ENCODE measurements at regions not wholly inside any gene's neighbourhood (a gene's known extent, or its start where the extent isn't known, plus 50 kb on each side); places are given as distances from the start of the nearest gene placed in this dataset.

DNA sequence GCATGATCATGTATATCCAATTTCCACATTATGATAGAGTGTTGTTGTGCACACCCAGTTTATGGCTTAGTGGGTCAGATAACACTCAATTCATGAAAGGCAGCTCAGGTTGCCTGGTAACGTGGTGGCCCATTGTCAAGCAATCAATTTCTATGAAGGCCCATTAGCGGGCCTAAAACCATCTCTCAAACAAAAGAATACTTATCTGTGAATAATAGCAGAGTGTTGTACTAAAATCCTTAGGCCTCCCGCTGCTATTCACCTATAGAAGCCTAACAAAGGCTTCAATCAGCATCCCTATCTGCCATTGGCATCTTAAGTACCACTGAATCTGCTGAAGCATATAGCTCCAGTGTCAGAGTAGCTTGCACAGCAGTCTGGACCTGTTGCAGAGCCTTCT lies 849.6 kb upstream of the POU3F4 start:
- no peak for DNase-seq (ENCODE audit: extremely low spot score, unreplicated experiment)
- TF ChIP-seq, protein P1, sequence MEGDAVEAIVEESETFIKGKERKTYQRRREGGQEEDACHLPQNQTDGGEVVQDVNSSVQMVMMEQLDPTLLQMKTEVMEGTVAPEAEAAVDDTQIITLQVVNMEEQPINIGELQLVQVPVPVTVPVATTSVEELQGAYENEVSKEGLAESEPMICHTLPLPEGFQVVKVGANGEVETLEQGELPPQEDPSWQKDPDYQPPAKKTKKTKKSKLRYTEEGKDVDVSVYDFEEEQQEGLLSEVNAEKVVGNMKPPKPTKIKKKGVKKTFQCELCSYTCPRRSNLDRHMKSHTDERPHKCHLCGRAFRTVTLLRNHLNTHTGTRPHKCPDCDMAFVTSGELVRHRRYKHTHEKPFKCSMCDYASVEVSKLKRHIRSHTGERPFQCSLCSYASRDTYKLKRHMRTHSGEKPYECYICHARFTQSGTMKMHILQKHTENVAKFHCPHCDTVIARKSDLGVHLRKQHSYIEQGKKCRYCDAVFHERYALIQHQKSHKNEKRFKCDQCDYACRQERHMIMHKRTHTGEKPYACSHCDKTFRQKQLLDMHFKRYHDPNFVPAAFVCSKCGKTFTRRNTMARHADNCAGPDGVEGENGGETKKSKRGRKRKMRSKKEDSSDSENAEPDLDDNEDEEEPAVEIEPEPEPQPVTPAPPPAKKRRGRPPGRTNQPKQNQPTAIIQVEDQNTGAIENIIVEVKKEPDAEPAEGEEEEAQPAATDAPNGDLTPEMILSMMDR (conservative IDR thresholded peaks at IDR 0.05), result no peak
- Mint-ChIP-seq H3K4me3 (no peak overlapping the region), H3K27me3 (no peaks in the 10 kb centered on the region), H3K4me1 (ENCODE audit: unreplicated experiment) (no peaks in the 10 kb centered on the region), H3K36me3 (no peaks in the 10 kb centered on the region), H3K9me3 (no peaks in the 10 kb centered on the region), H3K27ac (no peak overlapping the region)

DNA sequence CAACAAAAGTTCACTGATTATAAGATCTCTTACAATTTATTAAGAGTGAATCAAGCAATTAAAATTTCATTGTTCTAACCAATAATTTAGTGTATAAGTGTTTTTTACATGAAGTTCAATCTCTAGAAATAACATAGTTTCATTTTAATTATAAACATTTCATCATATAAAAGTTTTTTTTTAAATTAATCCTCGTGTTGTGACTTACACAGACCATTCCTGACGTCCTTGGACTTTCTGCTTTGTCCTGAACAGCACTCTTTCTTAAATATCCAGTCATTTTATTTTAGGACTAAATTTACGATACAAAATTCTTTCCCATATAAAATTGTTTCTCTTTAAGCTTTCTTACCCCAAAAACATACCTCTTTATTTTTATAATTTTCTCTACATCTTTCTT lies 841.7 kb upstream of the POU3F4 start:
- TF ChIP-seq, protein P1 (conservative IDR thresholded peaks at IDR 0.05), result no peak
- no peaks in the 10 kb centered on the region for H3K9me3 Mint-ChIP-seq
- H3K36me3 Mint-ChIP-seq, result no peaks in the 10 kb centered on the region
- DNase-seq (ENCODE audit: extremely low spot score, unreplicated experiment), result no peak
- H3K4me1 Mint-ChIP-seq (ENCODE audit: unreplicated experiment), result no peaks in the 10 kb centered on the region
- no peak overlapping the region for H3K4me3 Mint-ChIP-seq
- H3K27me3 Mint-ChIP-seq, result no peaks in the 10 kb centered on the region
- no peak overlapping the region for H3K27ac Mint-ChIP-seq

DNA sequence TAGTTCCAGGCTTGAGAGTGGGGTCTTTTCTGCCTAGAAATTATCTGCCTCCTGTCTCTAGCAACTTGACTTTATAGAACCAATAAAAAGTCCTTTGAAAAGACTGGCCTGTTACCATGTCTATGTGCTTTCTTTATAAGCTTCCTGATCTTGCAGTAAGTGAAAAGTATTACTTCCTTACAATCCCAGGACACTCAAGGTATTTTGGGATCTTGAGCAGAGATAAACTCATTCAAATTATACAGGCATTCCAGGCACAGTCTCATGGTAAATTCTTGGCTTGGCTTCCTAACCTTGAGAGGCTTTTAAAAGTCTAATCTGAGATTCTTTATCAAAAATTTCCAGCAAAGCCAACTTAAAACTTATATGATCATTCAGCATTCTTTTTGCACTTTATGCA lies 833.0 kb upstream of the POU3F4 start:
- Mint-ChIP-seq H3K4me1 (ENCODE audit: unreplicated experiment) (no peaks in the 10 kb centered on the region), H3K27me3 (no peaks in the 10 kb centered on the region), H3K27ac (no peak overlapping the region), H3K4me3 (no peak overlapping the region), H3K9me3 (no peaks in the 10 kb centered on the region), H3K36me3 (no peaks in the 10 kb centered on the region)
- DNase-seq (ENCODE audit: extremely low spot score, unreplicated experiment), result no peak
- TF ChIP-seq, protein P1 (conservative IDR thresholded peaks at IDR 0.05), result no peak

DNA sequence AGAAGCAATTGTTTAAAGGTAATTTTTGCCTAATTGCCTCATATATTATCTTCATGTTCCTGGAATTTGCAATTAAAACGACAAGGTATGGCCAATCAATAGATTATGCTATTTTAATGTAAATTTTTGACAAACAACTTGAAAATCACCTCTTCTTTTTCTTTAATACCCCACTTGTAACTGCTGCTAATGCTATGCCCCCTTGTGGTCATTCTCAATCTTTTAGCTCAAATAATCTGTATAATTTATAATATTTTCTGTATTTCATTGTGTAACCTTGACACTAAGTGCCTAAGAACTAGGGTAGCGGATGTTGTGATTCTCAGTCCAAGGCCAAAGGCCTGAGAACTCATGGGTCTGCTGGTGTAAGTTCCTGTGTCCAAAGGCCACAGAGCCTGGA lies 831.7 kb upstream of the POU3F4 start:
- TF ChIP-seq, protein P1 (conservative IDR thresholded peaks at IDR 0.05), result peak; percentile 49
- Mint-ChIP-seq H3K27me3 (no peaks in the 10 kb centered on the region), H3K9me3 (no peaks in the 10 kb centered on the region), H3K27ac (no peak overlapping the region), H3K36me3 (no peaks in the 10 kb centered on the region), H3K4me3 (no peak overlapping the region), H3K4me1 (ENCODE audit: unreplicated experiment) (no peaks in the 10 kb centered on the region)
- no peak for DNase-seq (ENCODE audit: extremely low spot score, unreplicated experiment)

DNA sequence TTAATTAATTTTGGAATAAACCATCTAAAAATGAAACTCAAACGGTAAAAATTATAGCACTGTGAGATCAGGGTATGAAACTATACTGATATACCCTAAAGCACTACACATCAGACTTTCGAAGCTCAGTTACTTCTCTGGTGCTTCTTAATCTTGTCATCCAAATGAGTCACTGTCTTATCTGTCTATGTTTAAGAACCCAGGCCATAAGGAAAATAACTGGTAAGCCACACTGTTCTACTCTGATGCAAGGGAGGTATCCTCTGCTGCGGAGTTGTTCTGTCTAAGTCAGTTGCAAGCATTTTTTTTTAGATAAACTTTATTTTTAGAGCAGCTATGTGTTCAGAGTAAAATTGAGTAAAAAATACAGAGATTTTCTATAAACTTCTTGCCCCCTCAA lies 830.8 kb upstream of the POU3F4 start:
- no peaks in the 10 kb centered on the region for H3K9me3 Mint-ChIP-seq
- no peaks in the 10 kb centered on the region for H3K36me3 Mint-ChIP-seq
- H3K27ac Mint-ChIP-seq, result no peak overlapping the region
- no peaks in the 10 kb centered on the region for H3K27me3 Mint-ChIP-seq
- no peak for DNase-seq (ENCODE audit: extremely low spot score, unreplicated experiment)
- TF ChIP-seq, protein P1 (conservative IDR thresholded peaks at IDR 0.05), result no peak
- H3K4me1 Mint-ChIP-seq (ENCODE audit: unreplicated experiment), result no peaks in the 10 kb centered on the region
- H3K4me3 Mint-ChIP-seq, result no peak overlapping the region

DNA sequence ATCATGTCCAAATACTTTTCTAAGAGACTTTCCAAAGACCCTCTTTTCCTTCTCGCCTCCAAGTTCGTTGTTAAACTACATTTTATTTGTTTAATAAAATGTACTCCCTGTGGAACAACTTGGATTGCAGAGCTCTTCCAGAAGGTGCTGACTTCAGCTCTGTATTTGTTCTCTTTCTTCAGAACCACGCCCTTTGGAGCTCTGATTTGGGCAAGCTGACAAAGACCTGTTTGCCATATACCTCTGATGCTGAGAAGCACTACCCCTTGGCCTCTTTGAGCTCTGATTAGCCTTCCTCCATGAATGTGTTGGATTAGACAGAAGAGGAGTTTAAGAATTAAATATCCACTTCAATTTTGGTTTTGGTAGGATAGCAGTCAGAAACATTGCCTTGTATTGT lies 815.1 kb upstream of the POU3F4 start:
- no peak for DNase-seq (ENCODE audit: extremely low spot score, unreplicated experiment)
- Mint-ChIP-seq H3K9me3 (peaks cover 5% of the 10 kb centered on the region), H3K27ac (no peak overlapping the region), H3K4me1 (ENCODE audit: unreplicated experiment) (no peaks in the 10 kb centered on the region), H3K36me3 (no peaks in the 10 kb centered on the region), H3K27me3 (no peaks in the 10 kb centered on the region), H3K4me3 (no peak overlapping the region)
- TF ChIP-seq, protein P1 (conservative IDR thresholded peaks at IDR 0.05), result no peak
